ENCODE measurements at regions not wholly inside any gene's neighbourhood (a gene's known extent, or its start where the extent isn't known, plus 50 kb on each side); places are given as distances from the start of the nearest gene placed in this dataset.

GRCh38 chr16:55036371-55036821 is 105.7 kb downstream of the IRX5 start:
- H3K9ac ChIP-seq (ENCODE audit: low read depth, low read length): no peak overlapping the region
- no peaks in the 10 kb centered on the region for H3K9me3 ChIP-seq (ENCODE audit: insufficient read depth, low read depth, low read length)
- no peaks in the 10 kb centered on the region for H3K36me3 ChIP-seq (ENCODE audit: insufficient read depth, low read depth, low read length)
- H3K4me3 ChIP-seq (ENCODE audit: low read length): no peak overlapping the region
- H3K27ac ChIP-seq (ENCODE audit: low read length): no peak overlapping the region
- no peaks in the 10 kb centered on the region for H3K27me3 ChIP-seq (ENCODE audit: insufficient read depth, low read length)
- no peaks in the 10 kb centered on the region for H3K4me1 ChIP-seq (ENCODE audit: insufficient read depth, low read length)

- H3K36me3 ChIP-seq (ENCODE audit: insufficient read depth, low read depth, low read length): no peaks in the 10 kb centered on the region
- H3K4me1 ChIP-seq (ENCODE audit: insufficient read depth, low read length): no peaks in the 10 kb centered on the region
- H3K4me3 ChIP-seq (ENCODE audit: low read length): no peak overlapping the region
- H3K9ac ChIP-seq (ENCODE audit: low read depth, low read length): no peak overlapping the region
- no peak overlapping the region for H3K27ac ChIP-seq (ENCODE audit: low read length)
- no peaks in the 10 kb centered on the region for H3K9me3 ChIP-seq (ENCODE audit: insufficient read depth, low read depth, low read length)
- H3K27me3 ChIP-seq (ENCODE audit: insufficient read depth, low read length): no peaks in the 10 kb centered on the region
Measured at GRCh38 chr16:55037046-55037445, 106.4 kb downstream of the IRX5 start.

GRCh38 chr16:55037966-55038365 is 107.3 kb downstream of the IRX5 start:
- H3K4me3 ChIP-seq (ENCODE audit: low read length): no peak overlapping the region
- no peaks in the 10 kb centered on the region for H3K4me1 ChIP-seq (ENCODE audit: insufficient read depth, low read length)
- no peaks in the 10 kb centered on the region for H3K36me3 ChIP-seq (ENCODE audit: insufficient read depth, low read depth, low read length)
- no peaks in the 10 kb centered on the region for H3K27me3 ChIP-seq (ENCODE audit: insufficient read depth, low read length)
- H3K27ac ChIP-seq (ENCODE audit: low read length): no peak overlapping the region
- no peaks in the 10 kb centered on the region for H3K9me3 ChIP-seq (ENCODE audit: insufficient read depth, low read depth, low read length)
- no peak overlapping the region for H3K9ac ChIP-seq (ENCODE audit: low read depth, low read length)

GRCh38 chr16:55039042-55039441 is 108.4 kb downstream of the IRX5 start:
- Histone ChIP-seq H3K27me3 (ENCODE audit: insufficient read depth, low read length) (no peaks in the 10 kb centered on the region), H3K4me1 (ENCODE audit: insufficient read depth, low read length) (no peaks in the 10 kb centered on the region), H3K9ac (ENCODE audit: low read depth, low read length) (no peak overlapping the region), H3K27ac (ENCODE audit: low read length) (no peak overlapping the region), H3K4me3 (ENCODE audit: low read length) (no peak overlapping the region), H3K9me3 (ENCODE audit: insufficient read depth, low read depth, low read length) (no peaks in the 10 kb centered on the region), H3K36me3 (ENCODE audit: insufficient read depth, low read depth, low read length) (no peaks in the 10 kb centered on the region)

- H3K9me3 ChIP-seq (ENCODE audit: insufficient read depth, low read depth, low read length): no peaks in the 10 kb centered on the region
- H3K4me3 ChIP-seq (ENCODE audit: low read length): no peak overlapping the region
- H3K27ac ChIP-seq (ENCODE audit: low read length): no peak overlapping the region
- H3K36me3 ChIP-seq (ENCODE audit: insufficient read depth, low read depth, low read length): no peaks in the 10 kb centered on the region
- H3K9ac ChIP-seq (ENCODE audit: low read depth, low read length): no peak overlapping the region
- no peaks in the 10 kb centered on the region for H3K27me3 ChIP-seq (ENCODE audit: insufficient read depth, low read length)
- no peaks in the 10 kb centered on the region for H3K4me1 ChIP-seq (ENCODE audit: insufficient read depth, low read length)
Measured at GRCh38 chr16:55039511-55039910, 108.8 kb downstream of the IRX5 start.

GRCh38 chr16:55039931-55040330 is 109.3 kb downstream of the IRX5 start:
- Histone ChIP-seq H3K4me1 (ENCODE audit: insufficient read depth, low read length) (no peaks in the 10 kb centered on the region), H3K9ac (ENCODE audit: low read depth, low read length) (no peak overlapping the region), H3K9me3 (ENCODE audit: insufficient read depth, low read depth, low read length) (no peaks in the 10 kb centered on the region), H3K4me3 (ENCODE audit: low read length) (no peak overlapping the region), H3K27me3 (ENCODE audit: insufficient read depth, low read length) (no peaks in the 10 kb centered on the region), H3K36me3 (ENCODE audit: insufficient read depth, low read depth, low read length) (no peaks in the 10 kb centered on the region), H3K27ac (ENCODE audit: low read length) (no peak overlapping the region)

- H3K4me3 ChIP-seq (ENCODE audit: low read length): no peak overlapping the region
- no peaks in the 10 kb centered on the region for H3K4me1 ChIP-seq (ENCODE audit: insufficient read depth, low read length)
- no peaks in the 10 kb centered on the region for H3K27me3 ChIP-seq (ENCODE audit: insufficient read depth, low read length)
- H3K36me3 ChIP-seq (ENCODE audit: insufficient read depth, low read depth, low read length): no peaks in the 10 kb centered on the region
- no peak overlapping the region for H3K27ac ChIP-seq (ENCODE audit: low read length)
- no peak overlapping the region for H3K9ac ChIP-seq (ENCODE audit: low read depth, low read length)
- H3K9me3 ChIP-seq (ENCODE audit: insufficient read depth, low read depth, low read length): no peaks in the 10 kb centered on the region
Measured at GRCh38 chr16:55040366-55041086, 109.9 kb downstream of the IRX5 start.

GRCh38 chr16:55041540-55042234 is 111.0 kb downstream of the IRX5 start:
- Histone ChIP-seq H3K27me3 (ENCODE audit: insufficient read depth, low read length) (no peaks in the 10 kb centered on the region), H3K9me3 (ENCODE audit: insufficient read depth, low read depth, low read length) (no peaks in the 10 kb centered on the region), H3K9ac (ENCODE audit: low read depth, low read length) (no peak overlapping the region), H3K27ac (ENCODE audit: low read length) (no peak overlapping the region), H3K4me1 (ENCODE audit: insufficient read depth, low read length) (no peaks in the 10 kb centered on the region), H3K4me3 (ENCODE audit: low read length) (no peak overlapping the region), H3K36me3 (ENCODE audit: insufficient read depth, low read depth, low read length) (no peaks in the 10 kb centered on the region)

- Histone ChIP-seq H3K9ac (ENCODE audit: low read depth, low read length) (no peak overlapping the region), H3K9me3 (ENCODE audit: insufficient read depth, low read depth, low read length) (no peaks in the 10 kb centered on the region), H3K4me3 (ENCODE audit: low read length) (no peak overlapping the region), H3K4me1 (ENCODE audit: insufficient read depth, low read length) (no peaks in the 10 kb centered on the region), H3K27me3 (ENCODE audit: insufficient read depth, low read length) (no peaks in the 10 kb centered on the region), H3K36me3 (ENCODE audit: insufficient read depth, low read depth, low read length) (no peaks in the 10 kb centered on the region), H3K27ac (ENCODE audit: low read length) (no peak overlapping the region)
Measured at GRCh38 chr16:55042556-55043432, 112.1 kb downstream of the IRX5 start.

- no peaks in the 10 kb centered on the region for H3K9me3 ChIP-seq (ENCODE audit: insufficient read depth, low read depth, low read length)
- H3K27me3 ChIP-seq (ENCODE audit: insufficient read depth, low read length): no peaks in the 10 kb centered on the region
- H3K36me3 ChIP-seq (ENCODE audit: insufficient read depth, low read depth, low read length): no peaks in the 10 kb centered on the region
- H3K27ac ChIP-seq (ENCODE audit: low read length): no peak overlapping the region
- no peak overlapping the region for H3K9ac ChIP-seq (ENCODE audit: low read depth, low read length)
- no peak overlapping the region for H3K4me3 ChIP-seq (ENCODE audit: low read length)
- no peaks in the 10 kb centered on the region for H3K4me1 ChIP-seq (ENCODE audit: insufficient read depth, low read length)
Measured at GRCh38 chr16:55043499-55043898, 112.8 kb downstream of the IRX5 start.

GRCh38 chr16:55044201-55044975 is 113.7 kb downstream of the IRX5 start:
- Histone ChIP-seq H3K9me3 (ENCODE audit: insufficient read depth, low read depth, low read length) (no peaks in the 10 kb centered on the region), H3K4me1 (ENCODE audit: insufficient read depth, low read length) (no peaks in the 10 kb centered on the region), H3K27ac (ENCODE audit: low read length) (no peak overlapping the region), H3K9ac (ENCODE audit: low read depth, low read length) (no peak overlapping the region), H3K36me3 (ENCODE audit: insufficient read depth, low read depth, low read length) (no peaks in the 10 kb centered on the region), H3K4me3 (ENCODE audit: low read length) (no peak overlapping the region), H3K27me3 (ENCODE audit: insufficient read depth, low read length) (no peaks in the 10 kb centered on the region)
